ENCODE measurements at regions not wholly inside any gene's neighbourhood (a gene's known extent, or its start where the extent isn't known, plus 50 kb on each side); places are given as distances from the start of the nearest gene placed in this dataset.

DNA sequence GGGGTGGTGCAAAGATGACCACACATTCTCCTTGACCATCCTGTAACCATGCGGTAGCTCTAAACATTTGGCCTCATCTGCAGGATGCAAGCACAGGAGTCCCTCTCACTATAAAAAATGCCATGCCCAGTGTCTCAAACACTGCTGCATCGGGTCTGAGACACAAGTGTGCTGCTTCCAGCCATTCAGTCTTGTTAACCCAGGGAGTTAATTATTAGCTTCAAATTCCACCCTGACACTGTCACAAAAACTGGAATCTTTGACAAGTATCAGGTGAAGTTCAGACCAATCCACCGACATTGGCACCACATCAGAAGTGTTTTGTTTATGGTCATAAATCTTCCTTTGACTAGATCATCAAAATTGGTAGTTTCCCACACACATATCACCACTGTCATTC lies 119.1 kb upstream of the RASEF start:
- Histone ChIP-seq H3K4me1 (no peaks in the 10 kb centered on the region), H3K36me3 (no peaks in the 10 kb centered on the region), H3K27ac (no peak overlapping the region), H3K4me3 (no peak overlapping the region), H3K27me3 (ENCODE audit: low read depth) (no peaks in the 10 kb centered on the region), H3K9me3 (no peaks in the 10 kb centered on the region)
- TF ChIP-seq, protein P1, sequence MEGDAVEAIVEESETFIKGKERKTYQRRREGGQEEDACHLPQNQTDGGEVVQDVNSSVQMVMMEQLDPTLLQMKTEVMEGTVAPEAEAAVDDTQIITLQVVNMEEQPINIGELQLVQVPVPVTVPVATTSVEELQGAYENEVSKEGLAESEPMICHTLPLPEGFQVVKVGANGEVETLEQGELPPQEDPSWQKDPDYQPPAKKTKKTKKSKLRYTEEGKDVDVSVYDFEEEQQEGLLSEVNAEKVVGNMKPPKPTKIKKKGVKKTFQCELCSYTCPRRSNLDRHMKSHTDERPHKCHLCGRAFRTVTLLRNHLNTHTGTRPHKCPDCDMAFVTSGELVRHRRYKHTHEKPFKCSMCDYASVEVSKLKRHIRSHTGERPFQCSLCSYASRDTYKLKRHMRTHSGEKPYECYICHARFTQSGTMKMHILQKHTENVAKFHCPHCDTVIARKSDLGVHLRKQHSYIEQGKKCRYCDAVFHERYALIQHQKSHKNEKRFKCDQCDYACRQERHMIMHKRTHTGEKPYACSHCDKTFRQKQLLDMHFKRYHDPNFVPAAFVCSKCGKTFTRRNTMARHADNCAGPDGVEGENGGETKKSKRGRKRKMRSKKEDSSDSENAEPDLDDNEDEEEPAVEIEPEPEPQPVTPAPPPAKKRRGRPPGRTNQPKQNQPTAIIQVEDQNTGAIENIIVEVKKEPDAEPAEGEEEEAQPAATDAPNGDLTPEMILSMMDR (IDR thresholded peaks at IDR 0.05) = no peak
- intact Hi-C loops (cut with DNase I) = no loop called here
- DNase-seq = no peak
- no peak for ATAC-seq

DNA sequence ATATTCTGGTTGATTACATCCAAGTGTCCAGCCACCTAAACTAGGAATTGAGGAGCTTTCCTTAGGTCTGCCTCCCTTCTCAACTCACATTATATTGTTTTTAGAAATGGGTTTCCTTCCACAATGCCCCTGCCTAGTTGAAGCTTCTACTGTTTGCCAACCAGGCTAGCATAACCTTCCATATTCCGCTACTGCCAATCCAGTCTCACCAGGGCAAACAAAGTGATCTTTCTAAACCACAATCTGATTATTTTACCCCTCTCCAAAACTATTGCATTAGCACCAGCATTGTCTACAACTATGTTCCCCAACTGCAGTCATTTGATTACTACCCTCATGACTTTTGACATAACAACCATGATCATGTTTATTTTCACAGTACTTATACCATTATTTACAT lies 115.8 kb upstream of the RASEF start:
- DNase-seq (no peak), ATAC-seq (no peak)
- no peak overlapping the region for H3K4me3 ChIP-seq
- H3K36me3 ChIP-seq = no peaks in the 10 kb centered on the region
- TF ChIP-seq, protein P1 (IDR thresholded peaks at IDR 0.05) = no peak
- H3K27me3 ChIP-seq (ENCODE audit: low read depth) = no peaks in the 10 kb centered on the region
- peaks cover 2% of the 10 kb centered on the region for H3K9me3 ChIP-seq
- H3K27ac ChIP-seq = no peak overlapping the region
- H3K4me1 ChIP-seq = no peaks in the 10 kb centered on the region
- intact Hi-C loops (cut with DNase I) = no loop called here

GRCh38 chr9:83177747-83178146 lies 114.8 kb upstream of the RASEF start:
- no peak overlapping the region for H3K27ac ChIP-seq
- intact Hi-C loops (cut with DNase I) = no loop called here

DNA sequence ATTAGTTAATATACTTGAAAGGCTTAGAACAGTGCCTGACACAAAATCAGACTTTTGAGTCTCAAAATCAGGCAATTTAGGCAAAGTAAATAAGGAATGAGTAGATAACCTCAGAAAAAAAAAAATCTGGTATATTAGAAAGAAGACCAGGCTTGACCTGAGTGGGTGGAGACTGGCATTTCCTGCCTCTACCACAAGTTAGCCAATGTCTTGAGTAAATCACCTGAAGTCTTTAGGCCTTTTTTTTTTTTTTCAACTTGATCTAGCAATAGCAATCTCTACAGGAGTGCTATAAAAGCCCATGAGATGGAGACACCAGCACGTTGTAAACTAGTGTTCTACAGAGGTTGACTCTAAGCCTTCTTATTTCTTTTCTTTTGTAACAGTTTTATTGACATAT lies 104.2 kb upstream of the RASEF start:
- no peaks in the 10 kb centered on the region for H3K27me3 ChIP-seq (ENCODE audit: low read depth)
- no peaks in the 10 kb centered on the region for H3K36me3 ChIP-seq
- H3K27ac ChIP-seq = peak overlapping the region; percentile 22
- intact Hi-C loops (cut with DNase I) = no loop called here
- no peaks in the 10 kb centered on the region for H3K9me3 ChIP-seq
- ATAC-seq = peak; percentile 83 to 85
- peaks cover 6% of the 10 kb centered on the region for H3K4me1 ChIP-seq
- no peak overlapping the region for H3K4me3 ChIP-seq
- TF ChIP-seq, protein P1 (IDR thresholded peaks at IDR 0.05) = no peak
- no peak for DNase-seq

More at GRCh38 chr9:83177747-83178146, 114.8 kb upstream of the RASEF start:
- H3K9me3 ChIP-seq = peaks cover 7% of the 10 kb centered on the region
- H3K36me3 ChIP-seq = no peaks in the 10 kb centered on the region
- DNase-seq (no peak), ATAC-seq (no peak)
- TF ChIP-seq, protein P1 (IDR thresholded peaks at IDR 0.05) = no peak
- no peaks in the 10 kb centered on the region for H3K27me3 ChIP-seq (ENCODE audit: low read depth)
- H3K4me1 ChIP-seq = no peaks in the 10 kb centered on the region
- H3K4me3 ChIP-seq = no peak overlapping the region

DNA sequence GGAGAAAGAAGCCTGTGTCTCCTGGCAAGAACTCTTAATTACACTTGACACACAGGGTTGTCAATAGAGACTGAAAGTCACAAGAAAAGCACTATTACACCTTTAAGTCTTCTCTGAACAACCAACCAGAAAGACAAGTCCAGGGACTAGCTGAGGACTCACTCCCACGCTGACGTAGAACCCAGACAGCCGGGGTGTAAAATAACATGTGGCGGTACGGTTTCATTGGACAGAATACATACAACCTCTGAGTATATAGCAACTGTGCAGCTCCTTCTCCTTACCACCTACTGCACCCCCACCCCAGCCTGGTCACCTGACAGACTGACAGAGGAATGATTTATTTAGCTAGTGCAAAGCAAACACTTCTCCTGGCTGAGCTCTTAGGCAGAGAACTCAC lies 103.4 kb upstream of the RASEF start:
- peaks cover 6% of the 10 kb centered on the region for H3K4me1 ChIP-seq
- peak; percentile 75 for DNase-seq
- TF ChIP-seq, protein P1 (IDR thresholded peaks at IDR 0.05) = no peak
- H3K9me3 ChIP-seq = no peaks in the 10 kb centered on the region
- intact Hi-C loops (cut with DNase I) = no loop called here
- peak overlapping the region; percentile 1 for H3K4me3 ChIP-seq
- no peaks in the 10 kb centered on the region for H3K36me3 ChIP-seq
- H3K27me3 ChIP-seq (ENCODE audit: low read depth) = no peaks in the 10 kb centered on the region
- H3K27ac ChIP-seq = peak overlapping the region; percentile 22
- ATAC-seq = peak; percentile 91 to 93

DNA sequence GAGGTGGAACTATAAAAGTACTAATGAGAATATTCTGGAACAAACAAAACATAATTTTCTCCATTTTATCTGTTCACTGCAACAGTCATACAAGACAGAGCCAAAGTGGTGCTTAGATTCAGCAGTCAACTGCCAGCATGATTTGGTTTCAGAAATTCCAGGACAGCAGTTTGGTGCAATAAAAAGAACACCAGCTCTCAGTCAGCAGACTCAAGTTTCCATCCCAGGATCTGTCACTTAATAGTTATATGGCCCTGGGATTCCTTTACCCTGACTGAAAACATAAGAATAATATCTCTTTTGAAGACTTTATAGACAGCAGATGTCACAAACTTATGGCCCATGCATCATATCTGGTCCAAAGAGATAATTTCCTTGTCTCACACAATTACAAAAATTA lies 92.8 kb upstream of the RASEF start:
- Histone ChIP-seq H3K36me3 (no peaks in the 10 kb centered on the region), H3K27me3 (ENCODE audit: low read depth) (no peaks in the 10 kb centered on the region), H3K4me3 (no peak overlapping the region), H3K9me3 (no peaks in the 10 kb centered on the region), H3K4me1 (no peaks in the 10 kb centered on the region), H3K27ac (no peak overlapping the region)
- intact Hi-C loops (cut with DNase I) = no loop called here
- TF ChIP-seq, protein P1 (IDR thresholded peaks at IDR 0.05) = no peak
- DNase-seq = no peak
- no peak for ATAC-seq
